WERI-Rb-1 (cell line): ENCODE measurements at regions not wholly inside any gene's neighbourhood (a gene's known extent, or its start where the extent isn't known, plus 50 kb on each side); places are given as distances from the start of the nearest gene placed in this dataset.

Experiments used
- DNase-seq: peaks from one replicate; pipeline ENCODE4 v3.0.0-alpha.2; 2020
- H3K27ac ChIP-seq: fragments of 250-450 bp; sonication (Bioruptor Pico); 2 replicates; pipeline ENCODE4 v1.5.1; 2020; ENCODE audit warnings: mild to moderate bottlenecking, moderate library complexity
- H3K27me3 ChIP-seq: fragments of 250-450 bp; sonication (Bioruptor Pico); 2 replicates; pipeline ENCODE4 v1.5.1; 2021; ENCODE audit warnings: mild to moderate bottlenecking, low read depth, moderate library complexity; ENCODE audit not compliant: insufficient read depth, severe bottlenecking
- H3K36me3 ChIP-seq: fragments of 250-450 bp; sonication (Bioruptor Pico); 2 replicates; pipeline ENCODE4 v1.5.1; 2020; ENCODE audit warnings: mild to moderate bottlenecking, moderate library complexity
- H3K4me3 ChIP-seq: 2 replicates; pipeline ENCODE4 v1.5.1; 2011; ENCODE audit warnings: low read depth, mild to moderate bottlenecking, control low read depth, low read length
- H3K9me3 ChIP-seq: fragments of 250-450 bp; sonication (Bioruptor Pico); 2 replicates; pipeline ENCODE4 v1.5.1; 2021; ENCODE audit warnings: mild to moderate bottlenecking, moderate library complexity; ENCODE audit not compliant: severe bottlenecking
- CTCF ChIP-seq: IDR thresholded peaks from 2 replicates; pipeline ENCODE4 v1.5.1; 2011; ENCODE audit warnings: low read depth, mild to moderate bottlenecking, control low read depth, inconsistent platforms, low read length

GRCh38 chr12:58648176-58648575 lies 272.1 kb downstream of the LRIG3 start:
- Histone ChIP-seq H3K36me3 (no peaks in the 10 kb centered on the region), H3K27me3 (no peaks in the 10 kb centered on the region), H3K27ac (no peak overlapping the region), H3K4me3 (no peak overlapping the region), H3K9me3 (no peaks in the 10 kb centered on the region)
- DNase-seq: no peak
- no peak for TF ChIP-seq CTCF

DNA sequence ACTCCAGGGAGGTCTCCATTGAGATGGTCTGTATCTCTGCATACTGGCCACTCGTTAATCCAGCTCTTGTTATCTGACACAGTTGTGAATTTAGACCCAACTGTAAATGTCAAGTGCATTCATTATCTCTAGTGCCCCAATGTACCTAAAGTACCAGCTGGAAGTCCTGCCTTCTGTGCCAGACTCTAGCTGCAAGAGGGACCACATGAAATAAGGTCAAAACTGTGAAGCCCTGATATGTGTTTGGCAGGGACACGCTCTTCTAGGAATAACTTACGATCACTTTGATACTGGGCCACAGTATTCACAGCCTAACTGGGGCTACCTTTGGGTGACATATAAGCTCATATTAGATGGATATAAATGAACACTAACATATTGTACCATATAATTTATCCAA lies 268.5 kb downstream of the LRIG3 start:
- TF ChIP-seq CTCF: no peak
- Histone ChIP-seq H3K36me3 (no peaks in the 10 kb centered on the region), H3K27me3 (no peaks in the 10 kb centered on the region)

DNA sequence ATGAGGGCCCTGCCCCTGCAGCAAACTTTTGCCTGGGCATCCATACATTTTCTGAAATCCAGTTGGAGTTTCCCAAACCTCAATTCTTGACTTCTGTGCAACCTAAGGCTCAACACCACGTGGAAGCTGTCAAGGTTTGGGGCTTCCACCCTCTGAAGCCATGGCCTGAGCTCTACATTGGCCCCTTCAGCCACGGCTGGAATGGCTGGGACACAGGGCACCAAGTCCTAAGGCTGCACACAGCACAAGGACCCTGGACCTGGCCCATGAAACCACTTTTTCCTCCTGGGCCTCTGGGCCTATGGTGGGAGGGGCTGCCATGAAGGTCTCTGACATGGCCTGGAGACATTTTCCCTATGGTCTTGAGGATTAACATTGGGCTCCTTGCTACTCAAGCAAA lies 266.3 kb downstream of the LRIG3 start:
- Histone ChIP-seq H3K27me3 (no peaks in the 10 kb centered on the region), H3K4me3 (no peak overlapping the region), H3K27ac (no peak overlapping the region), H3K9me3 (no peaks in the 10 kb centered on the region), H3K36me3 (no peaks in the 10 kb centered on the region)
- no peak for TF ChIP-seq CTCF
- DNase-seq: no peak

More for the DNA sequence above, 268.5 kb downstream of the LRIG3 start:
- no peak overlapping the region for H3K4me3 ChIP-seq
- no peak for DNase-seq
- H3K9me3 ChIP-seq: no peaks in the 10 kb centered on the region
- no peak overlapping the region for H3K27ac ChIP-seq

DNA sequence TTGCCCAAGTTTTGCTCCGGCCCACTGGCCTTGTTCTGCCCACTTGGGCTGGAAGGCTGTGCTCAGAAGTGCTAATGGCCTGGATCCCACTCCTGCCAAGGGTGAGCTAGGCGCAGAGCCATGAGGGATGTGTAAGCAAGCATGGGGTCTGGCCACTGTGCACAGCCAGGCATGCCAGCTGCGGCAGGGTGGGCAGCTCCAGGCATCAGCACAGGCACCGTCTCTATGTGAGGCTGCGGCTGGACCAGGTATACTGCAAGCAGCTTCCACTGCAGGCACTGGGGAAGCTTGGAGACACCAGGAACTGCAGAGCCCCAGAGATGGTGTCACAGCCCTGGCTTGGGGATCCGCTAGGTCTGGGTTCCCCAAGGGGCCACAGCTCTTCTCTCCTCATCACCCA lies 264.9 kb downstream of the LRIG3 start:
- H3K4me3 ChIP-seq: no peak overlapping the region
- no peak for DNase-seq
- H3K36me3 ChIP-seq: no peaks in the 10 kb centered on the region
- no peak for TF ChIP-seq CTCF
- H3K27ac ChIP-seq: no peak overlapping the region
- no peaks in the 10 kb centered on the region for H3K9me3 ChIP-seq
- H3K27me3 ChIP-seq: no peaks in the 10 kb centered on the region

DNA sequence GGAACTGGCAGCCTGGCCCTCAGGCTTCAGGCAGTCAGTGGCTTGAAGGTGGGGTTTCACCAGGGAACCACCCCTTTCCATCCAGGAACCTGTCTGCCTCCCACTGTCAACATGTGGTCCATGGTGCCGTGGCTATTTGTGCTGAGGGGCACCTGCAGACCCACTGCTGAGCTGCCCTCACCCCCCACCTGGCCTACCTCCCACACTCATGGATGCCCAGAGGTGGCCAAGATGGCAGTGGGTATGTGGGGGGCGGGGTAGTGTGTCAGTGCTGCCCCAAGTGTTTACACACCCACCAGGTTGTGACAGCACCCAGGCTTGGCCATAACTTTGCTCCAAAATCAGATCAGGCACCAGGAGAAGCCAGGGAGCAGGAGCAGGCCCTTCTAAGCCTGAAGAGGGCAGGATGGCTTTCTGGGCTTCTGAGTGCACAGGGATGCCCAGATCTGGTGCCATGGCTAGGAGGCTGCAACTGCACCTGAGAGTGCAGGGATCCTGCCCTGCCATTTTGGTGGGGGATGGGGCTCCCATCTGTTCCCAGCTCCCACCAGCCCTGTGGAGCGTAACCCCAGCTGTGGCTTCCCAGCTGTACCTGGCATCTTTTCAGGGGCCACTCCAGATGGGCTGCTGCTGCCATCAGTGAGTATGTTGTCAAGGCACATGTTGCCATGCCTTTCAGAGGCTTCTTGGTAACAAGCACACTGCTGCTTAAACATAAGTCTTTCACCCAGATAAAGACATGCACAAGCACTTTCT lies 263.9 kb downstream of the LRIG3 start:
- H3K36me3 ChIP-seq: no peaks in the 10 kb centered on the region
- no peaks in the 10 kb centered on the region for H3K9me3 ChIP-seq
- no peaks in the 10 kb centered on the region for H3K27me3 ChIP-seq
- no peak overlapping the region for H3K4me3 ChIP-seq
- no peak overlapping the region for H3K27ac ChIP-seq
- no peak for DNase-seq
- no peak for TF ChIP-seq CTCF

DNA sequence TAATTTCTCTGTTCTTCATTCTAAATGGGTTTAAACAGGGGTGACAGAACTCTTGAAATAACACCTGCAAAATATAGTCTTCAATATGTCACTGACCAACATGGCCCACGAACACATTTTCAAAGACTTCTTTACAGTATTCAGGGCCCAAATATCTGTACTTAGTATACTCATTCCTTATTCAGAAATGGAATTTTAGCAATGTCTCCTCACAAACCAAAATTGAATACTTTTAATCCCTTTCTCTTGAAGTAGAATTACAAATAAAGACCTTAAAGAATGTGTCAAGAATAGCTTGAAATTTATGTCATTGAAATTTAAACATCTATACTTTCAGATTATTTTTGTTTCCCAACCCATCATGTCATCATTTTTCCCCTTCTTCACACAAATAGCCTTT lies 263.1 kb downstream of the LRIG3 start:
- Histone ChIP-seq H3K27ac (no peak overlapping the region), H3K9me3 (no peaks in the 10 kb centered on the region), H3K4me3 (no peak overlapping the region), H3K36me3 (no peaks in the 10 kb centered on the region), H3K27me3 (no peaks in the 10 kb centered on the region)
- DNase-seq: no peak
- TF ChIP-seq CTCF: no peak
